A549 (cell line): ENCODE measurements at regions not wholly inside any gene's neighbourhood (a gene's known extent, or its start where the extent isn't known, plus 50 kb on each side); places are given as distances from the start of the nearest gene placed in this dataset.
A peak's percentile ranks its signal among the peaks of the same experiment; 100 is the strongest.

Experiments used
- ATAC-seq, 2 experiments: fragments of 200-7000 bp in 1 of 2; fragments of >200 bp in 1 of 2; cut with Nextera tagmentation in 1 of 2; cut with Tn5 transposase in 1 of 2; 3 replicates each; pipeline versions ENCODE4 v1.8.0 to v1.9.1; 2018 to 2020; ENCODE audit warnings: mild to moderate bottlenecking in 1 of 2, moderate library complexity in 1 of 2
- CTCF ChIA-PET: fragments of 300-600 bp; sonication (Branson Sonifier 250); formaldehyde crosslinking; extraction: SDS; loops from one replicate; lab custom pipeline; 2021; ENCODE audit warnings: antibody characterized with exemption, inconsistent platforms; lab: Yijun Ruan, JAX
- POLR2A ChIA-PET: fragments of 350-600 bp; formaldehyde crosslinking; extraction: SDS; loops from one replicate; lab custom pipeline; 2021; ENCODE audit warnings: antibody characterized with exemption, inconsistent platforms; lab: Yijun Ruan, JAX
- DNase-seq, 2 experiments: peaks; one replicate each; pipeline versions ENCODE4 v3.0.0 to v3.0.0-alpha.2; 2011 to 2016; ENCODE audit warnings: low read depth in 1 of 2, low spot score in 1 of 2
- FAIRE-seq: peaks from 2 replicates; lab custom pipeline; 2011; peaks lifted over from hg19 to GRCh38; lab: Jason Lieb, UNC
- H3K27ac ChIP-seq, 2 experiments: fragments of >200 bp; sonication (Bioruptor Twin); formaldehyde crosslinking; 3 replicates each; pipeline ENCODE4 v1.5.1; 2016 to 2017
- H3K4me1 ChIP-seq: fragments of >200 bp; sonication (Bioruptor Twin); formaldehyde crosslinking; 3 replicates; pipeline ENCODE4 v1.6.1; 2016
- H3K4me2 ChIP-seq: fragments of >200 bp; sonication (Bioruptor Twin); formaldehyde crosslinking; 3 replicates; pipeline ENCODE4 v1.6.1; 2016
- H3K4me3 ChIP-seq: fragments of >200 bp; sonication (Bioruptor Twin); formaldehyde crosslinking; 3 replicates; pipeline ENCODE4 v1.5.1; 2016
- H3K9me3 ChIP-seq: fragments of >200 bp; sonication (Bioruptor Twin); formaldehyde crosslinking; 3 replicates; pipeline ENCODE4 v1.6.1; 2016
- BHLHE40 ChIP-seq: IDR thresholded peaks from 2 replicates; pipeline ENCODE4 v1.6.1; 2012; ENCODE audit warnings: low read depth, low read length, inconsistent platforms
- CBX2 ChIP-seq: fragments of 200-600 bp; sonication (generic); IDR thresholded peaks from 2 replicates; pipeline ENCODE4 v1.6.1; 2016; ENCODE audit warnings: low read depth, mild to moderate bottlenecking, borderline replicate concordance
- CHD2 ChIP-seq: fragments of 150-350 bp; IDR thresholded peaks from 2 replicates; pipeline ENCODE4 v1.6.1; 2014; ENCODE audit warnings: low read length; ENCODE audit not compliant: partially characterized antibody
- EHMT2 ChIP-seq: fragments of 200-600 bp; sonication (generic); IDR thresholded peaks from 2 replicates; pipeline ENCODE4 v1.6.1; 2016; ENCODE audit warnings: antibody characterized with exemption, low read depth, mild to moderate bottlenecking, moderate library complexity
- EP300 ChIP-seq, 2 experiments: fragments of >200 bp; sonication (Bioruptor Twin); formaldehyde crosslinking; IDR thresholded peaks; 2 replicates in 1 of 2; 3 replicates in 1 of 2; pipeline ENCODE4 v1.6.1; 2016 to 2017
- FOSL2 ChIP-seq, 2 experiments: fragments of 450-650 bp in 1 of 2; fragments of >200 bp in 1 of 2; sonication (Bioruptor Twin) in 1 of 2; formaldehyde crosslinking; IDR thresholded peaks; 2 replicates each; pipeline versions ENCODE4 v1.5.0 to v1.6.1; 2016 to 2020; ENCODE audit warnings: mild to moderate bottlenecking in 1 of 2, moderate library complexity in 1 of 2
- FOXS1 ChIP-seq: fragments of 250-450 bp; sonication (Bioruptor Pico); IDR thresholded peaks from 2 replicates; pipeline ENCODE4 v1.5.0; 2020; ENCODE audit warnings: mild to moderate bottlenecking, moderate library complexity
- HEYL ChIP-seq: fragments of 250-450 bp; sonication (Bioruptor Pico); IDR thresholded peaks from 2 replicates; pipeline ENCODE4 v1.8.0; 2021; ENCODE audit warnings: mild to moderate bottlenecking, moderate library complexity
- HOXA7 ChIP-seq: fragments of 250-450 bp; sonication (Bioruptor Pico); IDR thresholded peaks from 2 replicates; pipeline ENCODE4 v1.5.0; 2020; ENCODE audit warnings: mild to moderate bottlenecking, moderate library complexity
- HOXB13 ChIP-seq: fragments of 250-450 bp; sonication (Bioruptor Pico); IDR thresholded peaks from 2 replicates; pipeline ENCODE4 v1.5.0; 2020; ENCODE audit warnings: low read depth, mild to moderate bottlenecking, moderate library complexity
- HOXB5 ChIP-seq: fragments of 250-450 bp; sonication (Bioruptor Pico); IDR thresholded peaks from 2 replicates; pipeline ENCODE4 v1.5.0; 2020; ENCODE audit warnings: mild to moderate bottlenecking, moderate library complexity
- MAFK ChIP-seq: fragments of 450-650 bp; IDR thresholded peaks from 2 replicates; pipeline ENCODE4 v1.6.1; 2014; ENCODE audit not compliant: partially characterized antibody
- MAX ChIP-seq: IDR thresholded peaks from 2 replicates; pipeline ENCODE4 v1.6.1; 2012
- NPAS2 ChIP-seq: fragments of 250-450 bp; sonication (Bioruptor Pico); IDR thresholded peaks from 2 replicates; pipeline ENCODE4 v1.8.0; 2022; ENCODE audit warnings: mild to moderate bottlenecking, moderate library complexity, borderline replicate concordance
- POLR2A ChIP-seq: IDR thresholded peaks from 2 replicates; pipeline ENCODE4 v1.6.1; 2012; ENCODE audit warnings: mild to moderate bottlenecking, low read length
- POLR2AphosphoS2 ChIP-seq: conservative IDR thresholded peaks from 2 replicates; pipeline ENCODE4 v1.6.1; 2012; ENCODE audit warnings: low read length, improper control_type of control experiment, inconsistent platforms
- RFX5 ChIP-seq: fragments of 450-650 bp; IDR thresholded peaks from 2 replicates; pipeline ENCODE4 v1.7.1; 2014; ENCODE audit warnings: antibody characterized with exemption, mild to moderate bottlenecking, moderate library complexity
- SREBF2 ChIP-seq: fragments of 450-650 bp; IDR thresholded peaks from 2 replicates; pipeline ENCODE4 v1.6.1; 2014; ENCODE audit warnings: mild to moderate bottlenecking, moderate library complexity
- TFCP2L1 ChIP-seq: fragments of 250-450 bp; sonication (Bioruptor Pico); IDR thresholded peaks from 2 replicates; pipeline ENCODE4 v1.5.0; 2021; ENCODE audit warnings: mild to moderate bottlenecking
- ZNF302 ChIP-seq: fragments of 250-450 bp; sonication (Bioruptor Pico); IDR thresholded peaks from 2 replicates; pipeline ENCODE4 v1.9.0; 2021; ENCODE audit warnings: inconsistent platforms, mild to moderate bottlenecking, moderate library complexity
- WGBS: methylation state at CpG from one replicate; pipeline ENCODE4 v1.1.6; 2017; ENCODE audit errors: missing lambda C conversion rate; 5-methylcytosine and 5-hydroxymethylcytosine counted together
- TF ChIP-seq, protein P1 (sequence below): fragments of >200 bp; sonication (Bioruptor Twin); formaldehyde crosslinking; IDR thresholded peaks from 2 replicates; pipeline ENCODE4 v1.6.1; 2016
- TF ChIP-seq, protein P2 (sequence below): fragments of 250-450 bp; sonication (Bioruptor Pico); IDR thresholded peaks from 2 replicates; pipeline ENCODE4 v1.5.0; 2021; ENCODE audit warnings: mild to moderate bottlenecking, moderate library complexity, borderline replicate concordance
- TF ChIP-seq, protein P3 (sequence below): IDR thresholded peaks from 2 replicates; pipeline ENCODE4 v1.6.1; 2012
- TF ChIP-seq, protein P4 (sequence below): fragments of 450-650 bp; IDR thresholded peaks from 2 replicates; pipeline ENCODE4 v1.6.1; 2014; ENCODE audit warnings: antibody characterized with exemption

GRCh38 chr10:63724922-63725321 lies 203.7 kb downstream of the REEP3 start:
- TF ChIP-seq SREBF2 (no peak), RFX5 (no peak), CHD2 (no peak), EP300 (IDR thresholded peaks at IDR 0.05) (no peak), TFCP2L1 (CRISPR knock-in tag) (no peak), HOXB13 (CRISPR knock-in tag) (no peak), FOXS1 (CRISPR knock-in tag) (no peak), ZNF302 (CRISPR knock-in tag) (no peak), MAFK (no peak), FOSL2 (IDR thresholded peaks at IDR 0.05) (no peak), FOSL2 (CRISPR knock-in tag; IDR thresholded peaks at IDR 0.05) (no peak), HOXB5 (no peak), POLR2A (no peak), MAX (no peak), EHMT2 (no peak), BHLHE40 (no peak), HOXA7 (no peak), NPAS2 (CRISPR knock-in tag) (no peak)
- TF ChIP-seq, protein P1, sequence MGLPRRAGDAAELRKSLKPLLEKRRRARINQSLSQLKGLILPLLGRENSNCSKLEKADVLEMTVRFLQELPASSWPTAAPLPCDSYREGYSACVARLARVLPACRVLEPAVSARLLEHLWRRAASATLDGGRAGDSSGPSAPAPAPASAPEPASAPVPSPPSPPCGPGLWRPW: no peak
- TF ChIP-seq, protein P2, sequence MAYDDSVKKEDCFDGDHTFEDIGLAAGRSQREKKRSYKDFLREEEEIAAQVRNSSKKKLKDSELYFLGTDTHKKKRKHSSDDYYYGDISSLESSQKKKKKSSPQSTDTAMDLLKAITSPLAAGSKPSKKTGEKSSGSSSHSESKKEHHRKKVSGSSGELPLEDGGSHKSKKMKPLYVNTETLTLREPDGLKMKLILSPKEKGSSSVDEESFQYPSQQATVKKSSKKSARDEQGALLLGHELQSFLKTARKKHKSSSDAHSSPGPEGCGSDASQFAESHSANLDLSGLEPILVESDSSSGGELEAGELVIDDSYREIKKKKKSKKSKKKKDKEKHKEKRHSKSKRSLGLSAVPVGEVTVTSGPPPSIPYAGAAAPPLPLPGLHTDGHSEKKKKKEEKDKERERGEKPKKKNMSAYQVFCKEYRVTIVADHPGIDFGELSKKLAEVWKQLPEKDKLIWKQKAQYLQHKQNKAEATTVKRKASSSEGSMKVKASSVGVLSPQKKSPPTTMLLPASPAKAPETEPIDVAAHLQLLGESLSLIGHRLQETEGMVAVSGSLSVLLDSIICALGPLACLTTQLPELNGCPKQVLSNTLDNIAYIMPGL (CRISPR knock-in tag): no peak
- TF ChIP-seq, protein P3, sequence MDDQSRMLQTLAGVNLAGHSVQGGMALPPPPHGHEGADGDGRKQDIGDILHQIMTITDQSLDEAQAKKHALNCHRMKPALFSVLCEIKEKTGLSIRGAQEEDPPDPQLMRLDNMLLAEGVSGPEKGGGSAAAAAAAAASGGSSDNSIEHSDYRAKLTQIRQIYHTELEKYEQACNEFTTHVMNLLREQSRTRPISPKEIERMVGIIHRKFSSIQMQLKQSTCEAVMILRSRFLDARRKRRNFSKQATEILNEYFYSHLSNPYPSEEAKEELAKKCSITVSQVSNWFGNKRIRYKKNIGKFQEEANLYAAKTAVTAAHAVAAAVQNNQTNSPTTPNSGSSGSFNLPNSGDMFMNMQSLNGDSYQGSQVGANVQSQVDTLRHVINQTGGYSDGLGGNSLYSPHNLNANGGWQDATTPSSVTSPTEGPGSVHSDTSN: no peak
- Histone ChIP-seq H3K4me2 (no peak overlapping the region), H3K4me3 (no peak overlapping the region), H3K4me1 (peaks cover 4% of the 10 kb centered on the region; the same call in 2 of the 3 replicates), H3K27ac (no peak overlapping the region), H3K9me3 (no peaks in the 10 kb centered on the region; the same call in 2 of the 3 replicates)
- POLR2A ChIA-PET: no interaction called here
- DNase-seq (no peak), FAIRE-seq (no peak), ATAC-seq (peak in 1 of 2 experiments; percentile 52; a peak in 1 of 6 replicates)
- WGBS: 8% methylated on average over 2 of the region's 2 CpGs
- CTCF ChIA-PET: interaction anchor here (9.7 kb wide), 1 partner anchor 558 kb away, joined by 143 read pairs; no protein-coding TSS in a partner anchor

GRCh38 chr10:63726867-63727266 lies 205.7 kb downstream of the REEP3 start:
- CTCF ChIA-PET: interaction anchor here (1.0 kb wide), 1 partner anchor 1462 kb away, joined by 3 read pairs; no protein-coding TSS in a partner anchor
- FAIRE-seq: no peak
- WGBS: 31% methylated on average over 2 of the region's 2 CpGs
- no peak for DNase-seq
- no peaks in the 10 kb centered on the region; the same call in 2 of the 3 replicates for H3K9me3 ChIP-seq
- H3K4me1 ChIP-seq: no peaks in the 10 kb centered on the region
- POLR2A ChIA-PET: no interaction called here
- TF ChIP-seq CBX2: no peak
- TF ChIP-seq CHD2: no peak
- TF ChIP-seq HEYL: no peak
- TF ChIP-seq SREBF2: no peak
- TF ChIP-seq, protein P4, sequence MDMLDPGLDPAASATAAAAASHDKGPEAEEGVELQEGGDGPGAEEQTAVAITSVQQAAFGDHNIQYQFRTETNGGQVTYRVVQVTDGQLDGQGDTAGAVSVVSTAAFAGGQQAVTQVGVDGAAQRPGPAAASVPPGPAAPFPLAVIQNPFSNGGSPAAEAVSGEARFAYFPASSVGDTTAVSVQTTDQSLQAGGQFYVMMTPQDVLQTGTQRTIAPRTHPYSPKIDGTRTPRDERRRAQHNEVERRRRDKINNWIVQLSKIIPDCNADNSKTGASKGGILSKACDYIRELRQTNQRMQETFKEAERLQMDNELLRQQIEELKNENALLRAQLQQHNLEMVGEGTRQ: no peak
- no peak for TF ChIP-seq POLR2AphosphoS2
- no peak overlapping the region for H3K4me3 ChIP-seq
- H3K27ac ChIP-seq: no peak overlapping the region
- no peak for ATAC-seq
- no peak overlapping the region for H3K4me2 ChIP-seq
